HG03354 (cell line): ENCODE measurements at regions not wholly inside any gene's neighbourhood (a gene's known extent, or its start where the extent isn't known, plus 50 kb on each side); places are given as distances from the start of the nearest gene placed in this dataset.
A peak's percentile ranks its signal among the peaks of the same experiment; 100 is the strongest.

Source experiments
- ATAC-seq: cut with Tn5 transposase; IDR thresholded peaks from one replicate; pipeline ENCODE4 v1.9.1; 2021; ENCODE audit warnings: mild to moderate bottlenecking; ENCODE audit not compliant: unreplicated experiment, poor library complexity, severe bottlenecking

- peak; percentile 72 for ATAC-seq
Observed at GRCh38 chr2:60400462-60401246, 152.8 kb downstream of the BCL11A start.

DNA sequence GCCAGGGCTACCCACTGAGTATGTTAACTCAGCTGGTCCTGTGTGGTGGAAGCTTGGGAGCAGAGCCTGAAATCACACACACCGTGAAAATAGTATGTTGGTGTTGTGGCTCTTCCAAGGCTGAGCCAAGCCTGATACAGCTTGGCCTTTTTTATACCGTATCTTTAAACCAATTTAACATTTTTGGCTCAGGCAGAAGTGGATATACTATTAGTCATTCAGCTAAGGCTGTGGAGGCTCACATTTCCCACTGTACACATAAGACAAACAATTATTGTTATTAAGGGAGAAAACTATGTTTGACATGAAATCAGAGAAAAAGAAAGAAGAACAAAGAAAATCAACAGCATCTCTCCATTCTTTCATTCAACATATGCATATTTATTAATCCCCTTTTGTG lies 159.0 kb downstream of the BCL11A start:
- no peak for ATAC-seq

DNA sequence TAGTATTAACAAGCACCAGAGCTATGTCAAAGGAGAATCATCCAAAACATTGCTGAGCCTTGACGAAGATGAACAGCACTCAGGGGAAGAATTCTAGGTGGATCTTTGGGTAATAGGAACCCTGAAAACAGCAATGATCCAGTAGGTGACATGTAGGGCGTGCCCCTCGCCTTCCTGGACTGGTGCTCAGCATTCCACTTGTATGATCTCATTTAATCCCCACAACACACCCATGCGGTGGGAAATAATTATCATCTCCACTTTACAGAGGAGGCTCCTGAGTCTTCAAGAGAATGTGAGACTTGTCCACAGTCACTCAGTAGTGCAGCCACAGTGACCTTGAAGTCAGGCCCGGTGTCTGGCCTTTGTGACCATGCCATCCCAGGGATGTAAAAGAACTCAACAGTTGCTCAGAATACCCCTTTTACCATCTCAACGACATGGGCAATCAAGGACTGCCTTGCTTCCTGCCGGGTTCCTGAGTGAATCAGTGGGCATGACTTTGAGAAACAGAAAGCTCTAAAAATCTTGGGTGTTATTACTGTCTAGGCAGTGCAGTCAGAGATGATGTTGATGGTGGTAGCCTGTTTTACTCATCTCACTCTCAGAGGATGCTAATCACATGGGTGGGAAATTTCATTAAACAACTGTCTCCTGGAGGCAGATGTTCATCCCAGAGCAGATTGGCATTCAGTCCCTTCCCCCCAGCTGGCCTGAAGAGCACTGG lies 161.6 kb downstream of the BCL11A start:
- ATAC-seq = no peak

GRCh38 chr2:60391230-60391629 lies 162.2 kb downstream of the BCL11A start:
- ATAC-seq = no peak

GRCh38 chr2:60386436-60386835 lies 167.0 kb downstream of the BCL11A start:
- ATAC-seq = no peak

- no peak for ATAC-seq
Observed at GRCh38 chr2:60385648-60386047, 167.8 kb downstream of the BCL11A start.

- no peak for ATAC-seq
Observed at GRCh38 chr2:60383401-60384143, 169.9 kb downstream of the BCL11A start.

DNA sequence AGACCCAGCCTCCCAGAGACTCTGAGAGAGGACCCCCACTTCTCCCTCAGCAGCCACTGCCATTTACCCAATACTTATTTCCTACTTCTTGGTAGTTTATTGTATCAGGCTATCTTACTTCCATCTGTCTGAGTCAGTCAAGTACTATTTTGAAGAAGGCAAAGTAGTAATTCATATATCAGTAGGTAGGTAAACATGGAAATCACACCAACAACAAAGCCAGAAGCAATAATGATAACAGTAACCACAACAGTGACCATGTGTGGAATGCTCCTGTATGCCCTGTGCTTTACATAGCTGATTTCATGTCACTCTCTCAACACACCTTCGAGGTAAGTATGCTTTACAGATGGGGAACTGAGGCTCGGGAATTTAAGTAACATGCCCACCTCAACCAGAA lies 173.0 kb downstream of the BCL11A start:
- ATAC-seq = no peak

- no peak for ATAC-seq
Observed at GRCh38 chr2:60379684-60380083, 173.8 kb downstream of the BCL11A start.

GRCh38 chr2:60379216-60379615 lies 174.2 kb downstream of the BCL11A start:
- no peak for ATAC-seq

DNA sequence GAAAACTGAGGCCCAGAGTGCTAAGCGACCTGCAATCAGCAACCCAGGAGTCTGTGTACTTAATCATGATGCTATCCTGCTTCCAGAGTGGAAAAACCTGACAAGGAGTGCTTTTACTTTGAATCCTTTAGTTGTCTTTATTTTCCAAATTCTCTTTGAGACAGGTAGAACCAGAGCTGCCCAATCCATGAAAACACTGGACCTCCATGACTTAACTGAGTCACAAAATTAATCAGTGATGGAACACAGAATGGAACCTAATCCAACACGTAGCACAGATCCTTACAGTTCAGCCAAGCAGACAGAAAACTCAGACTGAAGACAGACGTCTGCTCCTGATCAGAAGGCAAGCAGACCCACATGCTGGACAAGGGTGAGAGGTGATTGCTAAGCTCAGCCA lies 175.6 kb downstream of the BCL11A start:
- no peak for ATAC-seq

DNA sequence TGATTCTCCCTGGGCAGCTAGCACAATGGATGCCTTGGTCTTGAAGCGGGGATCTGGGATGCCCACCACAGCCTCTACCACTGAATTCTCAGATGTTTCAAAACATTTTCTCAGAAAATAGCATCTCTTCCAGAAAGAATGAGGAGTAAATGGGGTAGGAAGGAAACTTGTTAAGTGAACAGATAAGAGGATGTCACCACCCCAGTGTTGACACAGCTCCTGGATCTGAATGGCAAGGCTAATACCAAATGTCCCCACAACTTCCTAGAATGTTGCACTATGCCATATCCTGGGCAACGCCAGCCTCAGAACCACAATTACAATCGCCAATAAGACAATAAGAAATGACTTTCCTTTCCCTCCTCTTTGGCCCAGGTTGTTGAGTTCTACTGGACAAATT lies 177.2 kb downstream of the BCL11A start:
- ATAC-seq = no peak

DNA sequence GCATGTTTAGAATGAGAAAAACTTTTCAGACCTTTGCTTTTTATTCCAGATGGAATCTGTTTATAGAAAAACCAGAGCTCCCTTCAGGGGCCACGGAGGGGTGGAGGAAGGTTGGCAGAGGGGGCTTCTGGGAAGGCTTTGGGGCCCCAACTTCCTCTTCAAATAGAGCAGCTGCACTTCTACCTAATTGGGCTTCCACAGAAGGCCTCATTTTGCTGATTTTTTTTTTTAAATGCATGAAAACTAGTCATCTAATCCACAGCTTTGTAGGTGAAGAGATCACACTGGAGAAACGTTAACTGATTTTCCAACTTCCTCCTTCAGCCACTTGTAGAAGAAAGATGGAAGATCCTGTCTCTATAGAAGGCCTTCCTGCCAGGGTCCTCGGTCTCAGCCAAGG lies 181.8 kb downstream of the BCL11A start:
- no peak for ATAC-seq

GRCh38 chr2:60371219-60371618 lies 182.2 kb downstream of the BCL11A start:
- no peak for ATAC-seq

DNA sequence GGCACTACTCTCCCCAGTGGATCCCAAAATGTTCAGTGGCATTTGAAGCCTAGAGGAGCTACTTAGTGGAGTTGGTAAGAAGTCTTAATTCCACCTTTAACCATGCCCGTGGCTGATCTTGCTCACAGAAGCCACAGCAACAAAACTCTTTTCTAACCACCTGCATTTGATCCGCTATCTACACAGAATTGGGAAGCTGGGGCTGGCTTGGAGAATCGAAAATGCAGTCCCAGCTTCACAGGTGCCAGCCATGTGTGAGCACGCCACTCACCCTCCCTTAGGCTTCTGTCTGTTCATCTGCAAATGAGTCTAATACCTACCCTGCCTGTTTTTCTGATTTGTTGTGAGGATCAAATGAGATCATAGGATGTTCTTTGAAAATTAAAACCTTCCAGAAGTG lies 182.6 kb downstream of the BCL11A start:
- no peak for ATAC-seq

DNA sequence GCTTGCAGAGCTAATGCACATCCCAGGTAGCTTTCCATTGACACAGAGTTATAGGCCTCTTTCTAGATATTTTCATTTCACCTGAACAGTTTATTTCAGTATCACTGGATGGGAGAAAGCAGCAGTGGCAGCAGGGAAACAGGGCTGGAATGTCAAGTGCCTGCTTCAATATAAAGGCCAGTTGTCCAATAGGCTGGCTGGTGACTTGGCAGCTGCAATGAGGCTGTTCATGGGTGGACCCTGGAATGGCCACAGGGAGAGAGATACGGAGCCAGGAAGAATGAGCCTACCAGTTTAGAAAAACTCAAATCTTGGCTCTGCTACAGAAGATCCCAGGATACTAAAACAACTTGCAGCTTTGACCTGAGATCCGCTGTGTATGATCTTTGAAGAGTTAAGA lies 185.0 kb downstream of the BCL11A start:
- ATAC-seq = no peak

GRCh38 chr2:60366135-60366712 lies 187.2 kb downstream of the BCL11A start:
- peak; percentile 61 for ATAC-seq

DNA sequence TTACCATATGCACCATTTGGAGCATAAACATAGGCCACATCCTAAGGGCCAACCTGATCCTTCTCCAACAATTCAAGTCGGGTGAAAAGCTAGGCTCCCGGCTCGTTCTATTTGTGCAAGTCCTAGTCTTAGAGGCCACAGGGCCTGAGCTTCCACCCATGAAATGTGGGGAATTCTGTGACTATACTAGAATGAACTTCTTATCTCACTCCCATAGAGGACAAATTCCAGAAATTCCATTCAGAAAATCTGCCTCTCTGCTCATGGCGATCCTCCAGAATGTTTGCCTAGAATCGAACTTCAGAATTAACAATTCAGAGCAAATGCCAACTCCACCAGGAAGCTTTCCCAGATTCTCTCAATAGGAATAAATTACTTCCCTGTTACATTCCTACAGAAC lies 187.9 kb downstream of the BCL11A start:
- ATAC-seq = no peak

GRCh38 chr2:60364491-60364890 lies 189.0 kb downstream of the BCL11A start:
- no peak for ATAC-seq

DNA sequence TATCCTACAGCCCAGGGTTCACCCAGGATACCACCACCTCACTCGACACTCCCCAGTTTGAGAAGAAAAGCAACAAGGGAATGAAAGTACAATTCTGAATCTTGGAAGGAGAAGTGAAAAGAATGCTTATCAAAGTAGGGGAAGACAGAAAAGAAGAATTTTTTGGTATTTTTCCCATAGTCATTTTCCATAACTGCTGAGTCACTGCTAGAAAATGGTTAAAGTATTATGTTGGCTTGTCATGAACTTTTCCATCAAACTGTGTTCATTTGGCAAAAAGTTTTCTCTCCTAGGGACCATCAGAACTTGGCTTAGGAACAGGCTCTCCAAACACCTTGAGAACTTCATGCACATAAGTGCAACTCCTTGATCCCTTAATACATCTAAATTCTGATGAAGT lies 192.0 kb downstream of the BCL11A start:
- ATAC-seq = no peak
